MM.1S (cell line): ENCODE measurements at regions not wholly inside any gene's neighbourhood (a gene's known extent, or its start where the extent isn't known, plus 50 kb on each side); places are given as distances from the start of the nearest gene placed in this dataset.

ENCODE experiments used
- EZH2 ChIP-seq: fragments of 300-600 bp; sonication (generic); optimal IDR thresholded peaks from 2 replicates; pipeline ENCODE3; 2017; ENCODE audit warnings: low read depth, mild to moderate bottlenecking, antibody characterized with exemption, low read length, mixed read lengths
- EZH2phosphoT487 ChIP-seq: fragments of 300-600 bp; sonication (generic); IDR thresholded peaks from 2 replicates; pipeline ENCODE4 v1.6.1; 2018; ENCODE audit warnings: antibody characterized with exemption, low read length
- TF ChIP-seq, protein P1 (sequence below): fragments of 300-600 bp; sonication (generic); IDR thresholded peaks from 2 replicates; pipeline ENCODE4 v1.5.1; 2016; ENCODE audit warnings: antibody characterized with exemption, low read length, mixed read lengths

GRCh38 chr10:14450041-14450491 is 119.3 kb upstream of the FRMD4A start:
- TF ChIP-seq, protein P1, sequence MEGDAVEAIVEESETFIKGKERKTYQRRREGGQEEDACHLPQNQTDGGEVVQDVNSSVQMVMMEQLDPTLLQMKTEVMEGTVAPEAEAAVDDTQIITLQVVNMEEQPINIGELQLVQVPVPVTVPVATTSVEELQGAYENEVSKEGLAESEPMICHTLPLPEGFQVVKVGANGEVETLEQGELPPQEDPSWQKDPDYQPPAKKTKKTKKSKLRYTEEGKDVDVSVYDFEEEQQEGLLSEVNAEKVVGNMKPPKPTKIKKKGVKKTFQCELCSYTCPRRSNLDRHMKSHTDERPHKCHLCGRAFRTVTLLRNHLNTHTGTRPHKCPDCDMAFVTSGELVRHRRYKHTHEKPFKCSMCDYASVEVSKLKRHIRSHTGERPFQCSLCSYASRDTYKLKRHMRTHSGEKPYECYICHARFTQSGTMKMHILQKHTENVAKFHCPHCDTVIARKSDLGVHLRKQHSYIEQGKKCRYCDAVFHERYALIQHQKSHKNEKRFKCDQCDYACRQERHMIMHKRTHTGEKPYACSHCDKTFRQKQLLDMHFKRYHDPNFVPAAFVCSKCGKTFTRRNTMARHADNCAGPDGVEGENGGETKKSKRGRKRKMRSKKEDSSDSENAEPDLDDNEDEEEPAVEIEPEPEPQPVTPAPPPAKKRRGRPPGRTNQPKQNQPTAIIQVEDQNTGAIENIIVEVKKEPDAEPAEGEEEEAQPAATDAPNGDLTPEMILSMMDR, result no peak
- TF ChIP-seq EZH2, result no peak
- no peak for TF ChIP-seq EZH2phosphoT487
